Gastrocnemius medialis (tissue), 4 donors: ENCODE measurements at regions not wholly inside any gene's neighbourhood (a gene's known extent, or its start where the extent isn't known, plus 50 kb on each side); places are given as distances from the start of the nearest gene placed in this dataset.

Experiments used
- POLR2A ChIP-seq, 2 donors: fragments of 450-650 bp; IDR thresholded peaks; one replicate each; pipeline ENCODE4 v1.6.1; 2017; ENCODE audit warnings: antibody characterized with exemption in 2 of 2, mild to moderate bottlenecking in 2 of 2, moderate library complexity in 2 of 2
- TF ChIP-seq, protein P1 (sequence below), 5 experiments: fragments of 450-650 bp in 3 of 5; fragments of 200-600 bp in 2 of 5; sonication (generic) in 2 of 5; IDR thresholded peaks in 4 of 5; conservative IDR thresholded peaks in 1 of 5; 1 replicate in 4 of 5; 2 replicates in 1 of 5; pipeline ENCODE4 v1.5.1; 2016 to 2019; ENCODE audit warnings: antibody characterized with exemption in 5 of 5, mild to moderate bottlenecking in 3 of 5, moderate library complexity in 3 of 5

DNA sequence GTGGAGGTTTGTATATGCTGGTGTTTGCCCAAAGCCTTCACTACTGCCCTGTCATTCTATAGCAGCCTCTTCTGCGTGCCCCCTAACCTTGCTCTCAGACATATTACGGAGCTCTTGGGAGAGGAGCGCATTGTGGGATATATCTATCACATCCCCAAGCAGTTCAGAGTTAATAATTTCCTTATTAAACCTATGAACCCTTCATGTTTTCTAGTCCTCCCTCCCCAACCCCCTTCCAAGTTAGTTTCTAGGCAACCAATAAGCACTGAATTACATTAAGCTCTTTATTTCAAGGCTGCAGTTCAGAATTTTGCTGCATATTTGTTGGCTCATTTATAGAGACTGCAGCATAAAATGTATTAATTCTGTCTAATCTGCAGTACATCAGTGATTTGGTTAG, 57.3 kb upstream of the GRM7 start:
- TF ChIP-seq POLR2A (IDR thresholded peaks at IDR 0.05) = no peak
- TF ChIP-seq, protein P1, sequence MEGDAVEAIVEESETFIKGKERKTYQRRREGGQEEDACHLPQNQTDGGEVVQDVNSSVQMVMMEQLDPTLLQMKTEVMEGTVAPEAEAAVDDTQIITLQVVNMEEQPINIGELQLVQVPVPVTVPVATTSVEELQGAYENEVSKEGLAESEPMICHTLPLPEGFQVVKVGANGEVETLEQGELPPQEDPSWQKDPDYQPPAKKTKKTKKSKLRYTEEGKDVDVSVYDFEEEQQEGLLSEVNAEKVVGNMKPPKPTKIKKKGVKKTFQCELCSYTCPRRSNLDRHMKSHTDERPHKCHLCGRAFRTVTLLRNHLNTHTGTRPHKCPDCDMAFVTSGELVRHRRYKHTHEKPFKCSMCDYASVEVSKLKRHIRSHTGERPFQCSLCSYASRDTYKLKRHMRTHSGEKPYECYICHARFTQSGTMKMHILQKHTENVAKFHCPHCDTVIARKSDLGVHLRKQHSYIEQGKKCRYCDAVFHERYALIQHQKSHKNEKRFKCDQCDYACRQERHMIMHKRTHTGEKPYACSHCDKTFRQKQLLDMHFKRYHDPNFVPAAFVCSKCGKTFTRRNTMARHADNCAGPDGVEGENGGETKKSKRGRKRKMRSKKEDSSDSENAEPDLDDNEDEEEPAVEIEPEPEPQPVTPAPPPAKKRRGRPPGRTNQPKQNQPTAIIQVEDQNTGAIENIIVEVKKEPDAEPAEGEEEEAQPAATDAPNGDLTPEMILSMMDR (IDR thresholded peaks at IDR 0.05 in 4 of 5, conservative IDR thresholded peaks at IDR 0.05 in 1 of 5) = no peak
